ENCODE measurements at regions not wholly inside any gene's neighbourhood (a gene's known extent, or its start where the extent isn't known, plus 50 kb on each side); places are given as distances from the start of the nearest gene placed in this dataset.

DNA sequence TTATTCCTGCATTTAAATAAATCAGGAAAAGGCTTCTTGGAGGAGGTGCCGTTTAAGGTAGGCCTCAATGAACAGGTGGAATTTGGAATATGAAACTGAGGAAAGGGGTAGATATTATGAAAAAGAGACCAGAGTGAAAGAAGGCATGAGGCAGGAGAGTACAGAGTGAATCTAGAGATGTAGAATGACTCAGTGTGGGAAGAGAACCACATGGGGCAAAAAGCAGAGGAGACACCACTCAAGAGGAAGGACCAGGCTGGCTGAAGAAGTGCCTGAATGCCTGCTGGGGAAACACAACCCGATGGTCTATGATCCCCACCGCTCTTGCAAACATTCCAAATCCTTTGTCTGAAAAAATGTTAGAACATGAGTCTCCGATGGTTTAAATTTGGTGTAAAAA, 1134.1 kb downstream of the VRK1 start:
- DNase-seq (ENCODE audit: low read depth in 2 of 2): no peak

DNA sequence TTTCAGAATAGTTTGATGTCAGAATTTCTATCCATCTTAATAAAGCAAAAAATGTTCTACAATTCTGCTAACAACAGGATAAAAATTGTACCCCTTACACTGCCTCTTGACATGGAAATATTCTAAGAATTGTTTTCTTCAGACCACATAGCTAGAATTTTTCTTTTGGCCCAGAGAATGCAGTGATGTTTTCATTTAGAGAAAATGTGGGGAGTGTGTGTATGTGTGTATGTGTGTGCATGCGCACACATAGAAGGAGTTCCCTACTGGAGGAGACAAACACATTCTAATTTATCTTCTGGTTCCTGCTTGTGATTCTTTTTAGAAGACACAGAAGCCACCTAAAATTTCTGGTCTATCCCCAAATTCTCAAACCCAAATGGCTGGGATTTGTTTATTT, 1145.7 kb downstream of the VRK1 start:
- peak; percentile 16 to 34 for DNase-seq (ENCODE audit: low read depth in 2 of 2)

DNA sequence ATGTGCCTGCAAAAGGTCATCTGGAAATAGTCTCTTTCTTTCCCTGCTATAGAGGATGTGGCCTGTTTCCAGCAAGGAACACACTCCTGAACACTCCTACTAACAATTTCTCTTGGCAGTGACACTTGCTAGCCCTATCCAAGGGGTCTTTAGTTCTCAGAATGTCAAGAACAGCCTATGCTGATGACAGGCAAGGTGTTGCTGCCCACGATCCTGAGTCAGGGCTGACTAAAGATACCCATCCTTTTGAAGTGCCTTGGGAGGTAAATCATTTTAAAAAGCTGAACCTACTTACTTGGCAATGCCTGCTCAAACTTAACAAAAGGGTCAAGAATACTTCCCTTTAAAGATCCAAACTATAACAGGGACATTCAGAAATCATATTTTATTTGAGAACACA, 1146.4 kb downstream of the VRK1 start:
- no peak for DNase-seq (ENCODE audit: low read depth in 2 of 2)

DNA sequence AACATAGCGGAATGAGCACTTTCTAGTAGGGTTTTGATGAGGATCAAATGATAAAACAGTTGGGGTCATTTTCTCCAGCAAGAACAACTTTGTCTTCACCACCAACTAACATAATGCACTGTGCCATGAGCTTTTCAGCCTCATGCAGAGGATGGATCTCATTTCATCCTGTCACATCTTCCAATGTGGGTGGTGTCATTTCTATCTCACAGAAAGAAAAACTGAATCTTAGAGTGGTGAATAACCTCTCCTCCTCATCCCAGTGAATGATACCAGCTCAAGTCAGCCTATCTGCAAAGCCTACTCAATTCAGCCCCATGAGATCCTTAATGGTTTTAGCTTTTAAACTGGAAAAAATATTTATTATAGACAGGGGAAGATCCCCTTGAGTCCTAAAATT, 1147.2 kb downstream of the VRK1 start:
- DNase-seq (ENCODE audit: low read depth in 2 of 2): no peak

DNA sequence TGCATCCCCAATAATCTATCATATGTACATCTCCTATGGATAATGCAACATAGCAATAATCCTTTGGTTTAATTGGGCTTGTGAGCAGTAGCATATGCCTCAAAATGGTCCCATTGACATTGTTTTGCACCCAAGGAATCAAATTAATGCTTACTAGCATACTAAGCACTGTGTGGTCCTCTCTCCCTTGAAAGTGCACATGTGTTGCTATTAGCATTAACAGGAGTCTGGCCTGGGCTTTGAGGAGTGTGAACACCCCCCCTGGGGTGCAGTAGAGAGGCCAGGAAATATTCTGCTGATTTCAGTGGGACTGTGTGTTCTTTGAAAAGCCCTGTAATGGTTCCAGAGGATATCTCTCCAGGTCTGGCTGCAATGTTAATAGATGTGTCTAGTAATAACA, 1148.4 kb downstream of the VRK1 start:
- DNase-seq (ENCODE audit: low read depth in 2 of 2): no peak

DNA sequence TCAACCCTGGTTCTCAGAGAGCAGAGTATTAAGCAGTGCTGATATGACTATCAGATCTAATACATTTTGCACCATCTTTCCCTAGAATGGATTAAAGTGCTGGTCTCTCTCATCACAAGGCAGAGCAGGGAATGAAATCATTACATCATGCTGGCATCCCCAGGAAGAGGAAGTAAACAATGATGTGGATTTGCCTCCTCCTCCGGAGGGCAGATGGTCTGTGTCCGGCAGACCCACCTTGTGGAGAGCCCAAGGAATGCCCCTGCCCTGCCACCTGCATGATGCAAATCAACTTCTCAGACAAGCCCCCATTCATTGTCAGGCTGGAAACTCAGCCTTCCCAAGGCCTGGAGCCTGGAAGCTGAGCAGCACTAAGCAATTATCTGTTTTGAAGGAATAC, 1149.1 kb downstream of the VRK1 start:
- no peak for DNase-seq (ENCODE audit: low read depth in 2 of 2)

DNA sequence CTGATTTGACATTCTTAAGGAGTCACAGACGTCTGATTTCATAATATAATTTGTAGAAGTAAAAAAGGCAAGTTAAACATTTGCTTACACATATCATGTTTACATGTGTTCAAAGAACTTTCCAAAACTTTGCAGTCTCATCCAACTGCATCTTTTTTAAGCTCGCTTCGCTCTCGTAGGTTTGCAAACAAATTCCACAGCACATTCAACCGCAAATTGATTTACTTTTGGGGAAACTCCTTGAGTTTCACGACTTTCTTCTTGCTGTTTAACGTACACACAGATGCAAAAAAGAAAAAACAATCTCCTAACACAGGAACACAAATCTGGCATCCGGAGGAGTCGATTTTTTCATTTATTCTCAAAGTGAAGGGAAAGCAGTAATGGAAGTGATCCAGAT, 1149.5 kb downstream of the VRK1 start:
- DNase-seq (ENCODE audit: low read depth in 2 of 2): no peak

DNA sequence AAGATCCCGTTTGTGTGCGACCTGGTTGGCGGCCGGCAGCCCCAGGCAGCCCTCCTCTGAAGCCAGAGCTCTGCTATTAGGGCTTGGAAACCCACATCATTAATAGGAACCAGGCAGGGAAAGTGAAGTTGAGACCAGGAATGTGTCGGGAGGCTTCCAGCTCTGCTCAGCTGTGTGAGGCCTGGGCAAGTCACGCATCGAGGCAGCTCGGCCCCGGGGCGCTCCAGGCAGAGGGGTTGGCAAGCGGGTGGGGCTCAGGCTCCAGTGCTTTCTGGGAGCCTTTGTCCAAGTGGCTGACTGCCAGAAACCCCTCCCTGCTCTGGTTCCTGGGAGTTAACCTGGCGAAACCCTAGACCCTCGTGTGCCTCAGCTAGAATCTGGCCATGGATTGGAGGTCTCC, 1151.7 kb downstream of the VRK1 start:
- no peak for DNase-seq (ENCODE audit: low read depth in 2 of 2)

DNA sequence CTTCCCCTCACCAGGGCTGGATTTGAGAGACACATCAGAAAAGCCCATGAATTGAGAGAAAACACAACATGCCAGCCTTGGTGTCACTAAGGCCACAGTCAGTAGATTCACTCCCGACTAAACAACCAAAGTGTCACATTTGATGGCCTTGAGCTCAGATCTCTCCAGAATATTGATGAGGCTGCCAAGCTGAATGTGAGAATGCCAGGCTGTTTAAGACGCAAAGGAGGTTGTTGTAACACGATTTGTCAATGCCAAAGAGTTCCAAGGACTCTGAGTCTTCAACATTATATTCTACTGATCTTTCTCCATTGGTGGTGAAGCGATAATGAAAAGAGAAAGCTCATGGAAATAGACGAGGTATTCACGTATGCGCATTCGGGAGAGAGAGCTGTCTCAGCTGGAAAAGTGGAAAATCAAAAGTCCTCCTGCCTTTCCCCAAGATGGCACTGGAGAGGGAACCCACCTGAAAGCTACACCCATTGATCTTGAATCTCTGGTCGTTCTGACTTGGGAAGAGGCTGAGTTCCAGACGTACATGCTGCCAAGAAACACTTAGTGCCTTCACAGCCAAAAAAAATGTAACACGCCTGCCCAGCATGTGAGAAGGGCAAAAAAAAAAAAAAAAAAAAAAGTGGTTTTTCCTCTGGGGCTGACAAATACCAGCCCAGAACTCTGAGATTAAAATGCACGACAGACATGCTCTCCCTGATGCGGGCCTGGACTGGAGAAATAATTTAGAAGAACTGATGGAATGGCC, 1159.6 kb downstream of the VRK1 start:
- no peak for DNase-seq (ENCODE audit: low read depth in 2 of 2)

DNA sequence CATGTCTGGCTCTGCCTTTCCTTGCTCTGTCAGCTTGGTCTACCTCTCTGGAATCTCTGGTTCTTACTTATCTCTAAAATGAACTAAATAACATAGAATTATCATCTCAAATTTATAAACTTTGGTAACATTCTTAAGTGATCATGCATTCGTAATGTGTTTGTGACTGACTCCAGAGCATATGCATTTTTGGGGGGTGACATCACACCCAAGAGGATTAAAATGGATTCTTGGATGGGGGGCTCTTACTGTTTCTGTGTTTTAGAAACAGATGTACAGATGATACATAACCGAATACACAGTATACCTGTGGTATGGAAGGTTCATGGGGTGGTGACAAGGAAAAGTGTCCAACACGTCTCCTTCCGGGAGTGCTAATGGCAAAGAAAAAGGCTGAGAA, 1162.1 kb downstream of the VRK1 start:
- peak in 1 of 2 experiments; percentile 21 for DNase-seq (ENCODE audit: low read depth in 2 of 2)

DNA sequence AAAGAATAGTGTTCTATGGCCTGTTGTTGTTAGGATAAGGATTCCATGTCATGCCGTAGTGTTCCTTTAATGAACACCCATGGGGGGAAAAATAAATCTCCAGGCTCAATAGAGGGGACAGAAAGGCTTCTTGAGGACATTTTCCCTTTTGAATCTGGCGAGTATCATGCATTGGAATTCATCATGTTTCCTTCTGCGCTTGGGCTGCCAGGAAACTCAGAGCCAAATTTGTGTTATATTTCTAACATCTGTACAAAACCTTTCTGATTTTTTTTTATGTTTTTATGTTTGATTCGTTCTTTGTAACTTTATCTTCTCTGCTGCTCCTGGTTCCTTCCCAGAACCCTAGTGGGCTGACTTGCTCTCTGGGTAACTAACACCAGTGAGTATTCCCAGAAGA, 1163.3 kb downstream of the VRK1 start:
- no peak for DNase-seq (ENCODE audit: low read depth in 2 of 2)

DNA sequence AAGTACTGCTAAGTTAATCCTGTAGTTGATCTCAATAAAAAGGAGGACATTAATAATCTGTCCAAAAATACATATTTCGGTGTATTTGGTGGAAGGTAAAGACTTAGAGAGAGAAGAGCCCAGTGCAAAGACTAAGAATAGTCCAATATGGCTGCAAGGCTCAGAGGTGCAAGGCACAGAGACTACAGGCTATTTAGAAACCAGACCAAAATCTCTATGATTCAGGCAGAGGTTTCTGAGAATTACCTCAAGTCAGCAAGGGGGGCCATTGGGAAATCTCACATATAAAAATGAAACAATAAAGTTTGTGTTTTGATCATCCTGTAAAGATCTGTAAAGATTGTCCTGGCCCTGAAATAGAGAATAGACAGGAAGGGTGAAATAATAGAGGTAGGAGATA, 1173.0 kb downstream of the VRK1 start:
- DNase-seq (ENCODE audit: low read depth in 2 of 2): no peak

DNA sequence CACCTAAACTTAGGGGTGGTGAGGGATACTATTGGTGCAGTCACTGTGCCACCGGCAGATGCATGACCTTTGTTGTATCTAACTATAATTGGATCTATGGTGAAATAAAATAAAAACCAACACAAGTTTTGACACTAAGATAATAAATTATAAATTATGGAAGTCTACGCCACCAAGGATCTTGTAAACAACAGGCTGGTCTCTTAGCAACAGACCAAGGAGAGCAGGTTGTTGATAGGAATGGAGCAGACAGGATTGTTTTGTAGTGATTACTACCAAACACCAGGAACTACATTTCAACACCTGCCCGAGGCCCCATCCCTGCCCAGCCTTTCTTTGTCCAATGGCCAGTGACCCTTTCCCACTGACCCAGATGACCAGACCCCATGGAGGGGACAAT, 1178.0 kb downstream of the VRK1 start:
- no peak for DNase-seq (ENCODE audit: low read depth in 2 of 2)

DNA sequence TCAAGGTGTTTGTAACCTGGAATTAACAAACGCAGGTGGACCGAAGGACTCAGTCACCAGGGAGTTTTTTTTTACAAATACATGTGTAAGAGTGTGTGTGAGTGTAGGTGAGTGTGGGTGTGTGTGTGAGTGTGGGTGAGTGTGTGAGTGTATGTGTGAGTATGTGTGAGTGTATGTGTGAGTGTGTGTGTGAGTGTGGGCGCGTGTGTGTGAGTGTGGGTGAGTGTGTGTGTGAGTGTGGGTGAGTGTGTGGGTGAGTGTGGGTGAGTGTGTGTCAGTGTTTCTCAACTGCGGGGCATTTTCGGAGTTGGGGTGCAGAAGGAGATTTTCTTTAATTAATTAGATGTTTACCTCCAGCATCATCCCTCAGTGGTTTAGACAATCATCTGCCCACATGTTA, 1178.8 kb downstream of the VRK1 start:
- no peak for DNase-seq (ENCODE audit: low read depth in 2 of 2)

DNA sequence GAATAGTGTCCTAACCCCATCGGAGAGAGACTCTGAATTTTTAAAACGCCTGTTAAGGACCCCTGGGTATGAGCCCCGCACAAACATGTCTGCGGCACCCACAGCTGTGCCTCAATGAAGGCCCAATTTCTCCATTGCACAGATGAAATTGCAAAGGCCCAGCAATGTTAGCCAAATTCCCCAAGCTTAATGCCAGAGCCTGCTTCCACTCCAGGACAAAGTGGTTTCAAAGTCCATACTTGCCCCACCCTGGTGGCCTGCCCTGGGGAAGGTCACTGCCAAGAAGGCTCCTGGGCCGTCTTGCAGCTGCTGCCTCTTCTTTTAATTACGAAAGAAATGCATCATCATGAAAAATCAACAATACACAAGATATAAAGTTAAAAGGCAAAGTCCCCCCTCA, 1179.7 kb downstream of the VRK1 start:
- no peak for DNase-seq (ENCODE audit: low read depth in 2 of 2)

DNA sequence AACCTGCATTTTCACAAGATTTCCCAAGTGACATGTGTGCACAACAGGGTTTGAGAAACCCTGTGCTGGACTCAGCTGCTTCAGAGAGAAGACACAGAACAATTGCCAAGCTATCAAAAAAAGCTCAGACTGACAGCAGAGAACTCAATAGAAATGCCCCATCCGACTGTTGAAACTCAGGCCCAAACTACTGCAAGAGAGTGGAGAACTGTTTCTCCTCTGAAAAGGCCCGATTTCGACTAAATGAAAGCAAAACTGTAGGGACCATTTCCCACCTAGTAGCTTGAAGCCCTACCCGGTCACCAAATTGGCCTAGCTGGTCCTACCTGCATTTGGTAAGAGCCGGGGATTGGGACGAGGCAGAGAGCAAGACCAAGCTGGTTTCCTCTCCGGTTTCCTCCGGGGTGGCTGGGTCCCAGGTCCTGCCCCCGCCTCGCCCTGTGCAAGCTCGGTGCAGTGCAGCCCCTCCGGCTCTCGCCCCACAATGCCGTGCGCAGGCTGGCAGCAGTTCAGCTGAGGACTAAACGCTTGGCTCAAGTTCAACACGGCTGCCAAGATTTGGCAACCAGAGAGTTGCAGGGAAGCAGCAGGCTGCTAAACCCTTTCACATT, 1180.6 kb downstream of the VRK1 start:
- peak; percentile 66 to 67 for DNase-seq (ENCODE audit: low read depth in 2 of 2)

DNA sequence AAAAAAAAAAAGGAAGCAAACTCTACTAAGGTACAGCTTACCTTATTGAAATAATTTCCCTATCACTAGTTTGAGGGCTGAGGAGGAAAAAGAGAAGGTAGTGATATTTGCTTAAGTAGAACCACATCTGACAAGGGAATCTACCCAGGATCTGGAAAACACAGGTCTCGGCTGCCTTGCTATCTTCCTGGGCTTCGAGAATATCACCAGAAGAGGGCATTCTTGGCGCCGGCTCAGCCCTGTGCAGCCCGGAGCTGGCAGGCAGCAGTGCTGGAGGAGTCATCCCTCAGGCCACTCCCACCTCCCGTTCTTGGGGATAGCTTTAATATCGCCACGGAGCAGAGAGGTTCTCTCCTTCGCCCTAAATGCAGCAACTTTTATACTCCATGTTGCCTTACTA, 1181.2 kb downstream of the VRK1 start:
- peak; percentile 74 to 75 for DNase-seq (ENCODE audit: low read depth in 2 of 2)

DNA sequence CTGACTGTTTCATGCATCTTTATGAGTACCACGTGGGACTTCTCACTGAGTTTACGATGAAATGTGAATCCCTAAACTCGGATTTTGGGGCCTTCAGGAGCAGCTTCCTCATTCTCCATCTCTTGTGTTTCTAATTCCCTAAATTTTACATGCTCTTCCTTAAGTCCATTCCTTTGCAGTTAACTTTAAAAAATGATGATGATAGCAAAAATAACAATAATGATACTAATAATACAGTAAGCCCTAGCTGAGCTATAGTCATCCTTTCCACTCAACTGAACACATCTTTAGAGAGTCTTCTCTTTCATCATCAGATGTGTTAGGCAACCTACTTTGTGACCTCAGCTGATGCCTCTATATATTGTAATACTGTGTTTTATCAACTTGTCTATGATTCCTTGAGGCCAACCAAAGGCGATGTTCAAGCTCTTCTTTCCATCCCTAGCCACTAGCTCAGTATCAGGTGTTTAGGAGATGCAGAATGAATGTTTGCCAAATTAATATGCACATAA, 1196.4 kb downstream of the VRK1 start:
- no peak for DNase-seq (ENCODE audit: low read depth in 2 of 2)

DNA sequence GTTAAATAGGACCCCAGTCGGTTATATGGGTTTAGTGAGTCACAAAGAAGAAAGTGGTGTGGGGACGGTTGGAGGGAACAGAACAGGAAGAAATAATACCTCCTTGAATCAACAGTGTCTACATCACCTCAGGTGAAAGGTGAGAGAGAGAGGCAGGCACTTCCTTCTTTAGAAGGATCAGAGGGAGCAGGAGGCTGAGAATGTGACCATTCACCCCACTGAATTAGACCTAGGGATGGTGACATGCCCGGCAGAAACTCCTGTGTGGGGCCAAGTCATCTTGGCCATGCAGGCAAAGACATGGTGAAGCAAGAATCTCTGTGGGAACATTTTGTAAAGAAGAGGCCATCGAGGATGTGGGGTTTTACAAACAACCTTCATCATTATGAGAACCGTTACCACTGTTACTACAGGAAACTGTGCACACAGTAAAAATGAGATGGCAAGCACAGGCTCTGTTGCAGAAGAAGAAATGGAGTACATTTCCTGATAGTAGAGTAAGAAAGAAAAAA, 1196.9 kb downstream of the VRK1 start:
- no peak for DNase-seq (ENCODE audit: low read depth in 2 of 2)

DNA sequence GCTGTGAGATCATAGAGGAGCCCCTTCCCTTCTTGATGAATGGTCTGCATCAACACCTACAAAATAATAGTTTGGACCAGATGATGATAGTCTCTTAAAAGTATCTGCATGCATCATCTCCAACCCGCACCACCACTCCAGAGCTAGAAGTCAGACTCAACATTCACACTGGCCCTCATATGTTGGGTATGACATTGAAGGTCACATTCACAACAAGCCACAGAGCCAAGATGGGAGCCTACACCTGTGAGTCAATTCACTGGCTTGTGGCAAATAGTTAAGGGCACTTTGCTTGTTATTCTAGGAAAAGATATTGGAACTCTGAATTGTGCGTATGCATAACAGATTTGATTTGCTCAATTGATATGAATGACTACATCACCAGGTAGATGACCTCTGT, 1197.9 kb downstream of the VRK1 start:
- DNase-seq (ENCODE audit: low read depth in 2 of 2): no peak

DNA sequence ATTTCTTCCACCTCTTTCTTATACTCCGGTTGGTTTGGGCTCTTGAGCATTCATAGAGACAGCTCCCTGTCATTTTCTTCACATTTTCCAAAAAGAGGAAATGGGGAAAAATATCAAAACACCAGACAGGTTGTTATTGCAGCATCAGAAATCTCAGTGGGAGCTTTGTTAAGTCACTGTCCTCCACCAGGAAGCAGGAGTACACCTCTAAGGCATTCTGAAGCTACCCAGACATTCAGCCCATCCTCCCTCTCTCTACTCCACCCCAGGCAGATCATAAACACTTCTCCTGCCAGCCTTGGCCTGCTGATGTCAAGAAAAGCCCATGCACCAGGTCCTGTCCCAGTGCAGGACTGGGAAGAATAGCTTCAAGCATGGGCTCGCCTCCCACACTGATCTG, 1198.3 kb downstream of the VRK1 start:
- DNase-seq (ENCODE audit: low read depth in 2 of 2): no peak

DNA sequence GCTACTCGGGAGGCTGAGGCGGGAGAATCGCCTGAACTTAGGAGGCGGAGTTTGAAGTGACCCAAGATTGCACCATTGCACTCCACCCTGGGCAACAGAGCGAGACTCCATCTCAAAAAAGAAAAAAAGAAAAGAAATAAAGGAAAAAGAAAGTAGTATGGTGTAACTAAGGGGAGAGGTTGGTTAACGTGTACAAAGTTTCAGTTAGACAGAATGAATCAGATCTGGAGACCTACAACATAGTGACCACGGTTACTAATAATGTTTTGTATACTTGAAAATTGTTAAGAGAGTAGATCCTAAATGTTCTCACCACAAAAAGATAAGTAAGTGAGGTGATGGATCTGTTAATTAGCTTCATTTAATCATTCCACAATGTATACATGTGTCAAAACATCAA, 1208.8 kb downstream of the VRK1 start:
- no peak for DNase-seq (ENCODE audit: low read depth in 2 of 2)

DNA sequence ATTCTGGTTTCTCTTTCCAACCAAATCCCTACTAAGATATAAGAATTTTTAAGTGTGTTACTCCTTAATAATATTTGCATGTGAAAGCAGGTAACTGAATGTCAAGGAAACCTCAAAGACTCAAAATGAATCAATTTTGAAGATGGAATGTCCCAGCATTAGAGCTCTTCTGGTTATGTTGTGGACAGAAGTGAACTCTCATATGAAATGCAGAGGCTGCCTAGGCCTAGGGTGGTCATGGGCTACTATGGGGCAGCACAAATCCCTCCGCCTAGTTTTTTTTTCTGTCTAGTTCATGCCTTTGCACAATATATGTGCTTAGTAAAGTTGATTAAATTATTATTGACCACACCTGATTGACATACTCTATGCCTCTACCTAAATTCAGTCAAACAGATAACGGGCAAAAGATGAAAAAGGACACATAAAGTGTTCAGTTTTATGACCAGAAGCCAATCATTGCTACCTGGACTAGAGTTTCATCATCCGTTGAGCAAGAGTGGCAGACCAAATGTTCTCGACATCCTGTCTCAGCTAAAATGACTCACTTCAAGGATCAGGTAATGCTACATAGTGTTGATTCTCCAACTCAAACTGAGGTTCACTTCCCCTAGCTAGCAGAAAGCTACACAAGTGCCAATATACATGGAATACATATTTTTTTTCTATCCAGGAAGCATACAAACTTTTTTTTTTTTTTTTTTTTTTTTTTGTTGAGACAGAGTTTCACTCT, 1211.4 kb downstream of the VRK1 start:
- DNase-seq (ENCODE audit: low read depth in 2 of 2): no peak

Measured in fibroblast of skin of left quadriceps (primary cell).